AG20443 (cell line): ENCODE measurements at regions not wholly inside any gene's neighbourhood (a gene's known extent, or its start where the extent isn't known, plus 50 kb on each side); places are given as distances from the start of the nearest gene placed in this dataset.
"Not testable (repeated sequence)": the region's sequence is repeated elsewhere in the genome, so short reads cannot be mapped to it uniquely, and the experiment has no call there.

Experiments
- DNase-seq: peaks from one replicate; pipeline ENCODE4 v3.0.0; 2012; ENCODE audit warnings: low spot score, mixed read lengths

- DNase-seq, result no peak
These were observed 533.7 kb upstream of the ATP11B start for GRCh38 chr3:182259579-182259978.

GRCh38 chr3:182261041-182261440, 532.3 kb upstream of the ATP11B start:
- no peak for DNase-seq

GRCh38 chr3:182268711-182269110, 524.6 kb upstream of the ATP11B start:
- no peak for DNase-seq

GRCh38 chr3:182276512-182276911, 516.8 kb upstream of the ATP11B start:
- DNase-seq, result no peak

GRCh38 chr3:182284793-182285192, 508.5 kb upstream of the ATP11B start:
- no peak for DNase-seq

- no peak for DNase-seq
These were observed 500.7 kb upstream of the ATP11B start for GRCh38 chr3:182292591-182292990.

- no peak for DNase-seq
These were observed 499.0 kb upstream of the ATP11B start for GRCh38 chr3:182294256-182294655.

GRCh38 chr3:182294696-182295095, 498.6 kb upstream of the ATP11B start:
- DNase-seq, result no peak

- no peak for DNase-seq
These were observed 493.0 kb upstream of the ATP11B start for GRCh38 chr3:182300266-182300665.

GRCh38 chr3:182303169-182303568, 490.1 kb upstream of the ATP11B start:
- DNase-seq, result no peak

- DNase-seq, result no peak
These were observed 487.2 kb upstream of the ATP11B start for GRCh38 chr3:182305881-182306665.

- no peak for DNase-seq
These were observed 485.0 kb upstream of the ATP11B start for GRCh38 chr3:182308328-182308727.

GRCh38 chr3:182309120-182309519, 484.2 kb upstream of the ATP11B start:
- no peak for DNase-seq

GRCh38 chr3:182315313-182315712, 478.0 kb upstream of the ATP11B start:
- DNase-seq, result no peak

GRCh38 chr3:182323126-182323700, 470.1 kb upstream of the ATP11B start:
- DNase-seq, result no peak

- DNase-seq, result no peak
These were observed 469.4 kb upstream of the ATP11B start for GRCh38 chr3:182323898-182324297.

- no peak for DNase-seq
These were observed 467.9 kb upstream of the ATP11B start for GRCh38 chr3:182325213-182325950.

GRCh38 chr3:182327196-182327681, 466.1 kb upstream of the ATP11B start:
- no peak for DNase-seq

- no peak for DNase-seq
These were observed 462.7 kb upstream of the ATP11B start for GRCh38 chr3:182330646-182331045.

- DNase-seq, result no peak
These were observed 462.0 kb upstream of the ATP11B start for GRCh38 chr3:182331341-182331740.

GRCh38 chr3:182342252-182342651, 451.1 kb upstream of the ATP11B start:
- no peak for DNase-seq

- DNase-seq, result not testable (repeated sequence)
These were observed 449.3 kb upstream of the ATP11B start for GRCh38 chr3:182344026-182344425.

GRCh38 chr3:182349051-182349450, 444.3 kb upstream of the ATP11B start:
- no peak for DNase-seq
